ENCODE measurements at regions not wholly inside any gene's neighbourhood (a gene's known extent, or its start where the extent isn't known, plus 50 kb on each side); places are given as distances from the start of the nearest gene placed in this dataset.

DNA sequence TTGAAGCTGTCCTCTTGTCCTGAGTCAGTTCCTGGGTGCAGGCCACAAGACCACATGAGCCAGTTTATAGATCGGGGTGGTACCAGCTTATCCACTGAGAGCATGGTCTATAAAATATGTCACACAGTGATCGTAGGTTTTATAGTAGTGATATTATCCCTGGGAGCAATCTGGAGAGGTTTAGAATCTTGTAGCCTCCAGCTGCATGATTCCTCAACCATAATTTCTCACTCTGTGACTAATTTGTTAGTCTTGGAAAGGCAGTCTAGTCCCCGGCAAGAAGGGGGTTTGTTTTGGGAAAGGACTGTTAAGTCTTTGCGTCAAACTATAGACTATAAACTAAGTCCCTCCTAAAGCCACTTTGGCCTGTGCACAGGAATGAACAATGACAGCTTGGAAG is 693.0 kb upstream of the CADM2 start:
- no peak for TF ChIP-seq SUZ12 (IDR thresholded peaks at IDR 0.05; ENCODE audit: extremely low read depth, insufficient read depth, insufficient read length)
- TF ChIP-seq YY1 (IDR thresholded peaks at IDR 0.05; ENCODE audit: insufficient read depth, insufficient read length), result no peak
